Activated T-cell treated with anti-CD3 and anti-CD28 coated beads, Interleukin-2, amount 50 U/mL, for 4 hours (primary cell): ENCODE measurements at regions not wholly inside any gene's neighbourhood (a gene's known extent, or its start where the extent isn't known, plus 50 kb on each side); places are given as distances from the start of the nearest gene placed in this dataset.
"Not testable (repeated sequence)": the region's sequence is repeated elsewhere in the genome, so short reads cannot be mapped to it uniquely, and the experiment has no call there.

Experiments used
- ATAC-seq, 2 donors: fragments of 200-7000 bp; cut with Tn5 transposase; one replicate each; pipeline ENCODE4 v1.10.0; 2021
- DNase-seq: peaks from one replicate; pipeline ENCODE4 v3.0.0-alpha.2; 2020
- H3K27me3 Mint-ChIP-seq: one replicate; pipeline ENCODE4 v1.8.0; 2021; ENCODE audit warnings: low read depth, mixed read lengths
- H3K36me3 Mint-ChIP-seq: one replicate; pipeline ENCODE4 v1.8.0; 2022; ENCODE audit warnings: mixed read lengths; ENCODE audit not compliant: insufficient read depth
- H3K4me1 Mint-ChIP-seq: one replicate; pipeline ENCODE4 v1.8.0; 2021; ENCODE audit warnings: low read depth, mixed read lengths
- H3K4me3 Mint-ChIP-seq: one replicate; pipeline ENCODE4 v1.8.0; 2021; ENCODE audit warnings: mild to moderate bottlenecking, moderate library complexity, mixed read lengths
- H3K9me3 Mint-ChIP-seq: one replicate; pipeline ENCODE4 v1.8.0; 2021; ENCODE audit warnings: mixed read lengths

DNA sequence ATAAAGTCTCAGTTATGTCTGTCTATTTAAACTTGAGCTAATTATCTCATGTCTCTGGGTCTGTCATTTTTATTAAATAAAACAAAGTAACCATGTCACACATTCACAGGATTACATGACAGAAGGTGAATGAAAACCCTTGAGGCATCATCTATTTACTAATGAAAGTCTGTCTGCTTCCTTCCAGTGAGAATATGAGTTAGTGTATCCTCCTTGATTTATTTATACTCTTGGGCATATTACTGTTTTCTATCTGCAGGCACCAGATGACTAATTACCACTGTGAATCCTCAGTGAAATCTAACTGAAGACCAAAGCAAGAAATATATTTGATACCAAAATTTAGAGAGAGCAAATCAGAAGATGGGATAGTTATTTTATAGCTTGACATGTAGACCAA lies 163.7 kb downstream of the CDC14C start:
- H3K4me3 Mint-ChIP-seq, result no peak overlapping the region
- peaks cover 5% of the 10 kb centered on the region for H3K9me3 Mint-ChIP-seq

DNA sequence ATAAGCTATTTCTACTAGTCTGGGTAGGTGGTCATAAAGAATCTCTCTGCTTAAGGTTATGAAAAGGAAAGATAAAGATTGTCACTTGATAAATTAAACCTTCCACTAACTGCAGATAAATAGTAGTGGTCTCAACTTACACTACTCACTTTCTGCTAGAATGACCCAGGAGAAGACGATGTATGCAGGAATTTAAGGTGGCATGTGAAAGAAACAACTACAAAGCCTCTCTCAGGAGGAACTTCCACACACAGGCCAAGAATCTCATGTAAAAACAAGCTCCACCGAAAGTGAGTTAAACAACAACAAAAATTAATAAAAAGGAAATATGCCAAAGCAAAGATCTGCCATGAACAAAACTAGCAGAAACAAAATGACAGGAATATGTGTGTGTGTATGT lies 165.4 kb downstream of the CDC14C start:
- ATAC-seq (no peak), DNase-seq (no peak)
- Mint-ChIP-seq H3K27me3 (no peaks in the 10 kb centered on the region), H3K9me3 (peaks cover 5% of the 10 kb centered on the region), H3K36me3 (no peaks in the 10 kb centered on the region), H3K4me3 (no peak overlapping the region), H3K4me1 (no peaks in the 10 kb centered on the region)

More for the DNA sequence above, 163.7 kb downstream of the CDC14C start:
- no peak for DNase-seq
- Mint-ChIP-seq H3K36me3 (no peaks in the 10 kb centered on the region), H3K27me3 (no peaks in the 10 kb centered on the region), H3K4me1 (no peaks in the 10 kb centered on the region)
- no peak for ATAC-seq

DNA sequence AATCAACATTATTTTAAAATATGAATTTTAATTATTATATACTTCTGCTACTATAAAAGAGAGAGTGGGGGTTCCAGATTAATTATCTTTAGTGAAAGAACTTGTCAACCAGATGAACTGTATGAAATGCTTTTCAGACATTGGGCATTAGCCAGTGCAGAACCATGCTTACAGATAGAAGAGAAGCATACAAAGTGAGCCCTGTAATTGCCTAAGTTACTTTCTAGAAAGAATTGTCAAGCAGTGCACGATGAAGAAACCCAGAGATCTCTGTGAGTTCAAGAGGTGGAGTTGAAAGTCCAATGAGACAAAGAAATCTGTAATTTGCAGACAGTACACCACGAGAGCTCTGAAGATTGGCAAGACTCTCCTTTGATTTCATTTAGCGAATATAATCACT lies 166.7 kb downstream of the CDC14C start:
- Mint-ChIP-seq H3K36me3 (no peaks in the 10 kb centered on the region), H3K9me3 (peaks cover 9% of the 10 kb centered on the region), H3K27me3 (no peaks in the 10 kb centered on the region), H3K4me3 (no peak overlapping the region), H3K4me1 (no peaks in the 10 kb centered on the region)
- DNase-seq (no peak), ATAC-seq (no peak)

DNA sequence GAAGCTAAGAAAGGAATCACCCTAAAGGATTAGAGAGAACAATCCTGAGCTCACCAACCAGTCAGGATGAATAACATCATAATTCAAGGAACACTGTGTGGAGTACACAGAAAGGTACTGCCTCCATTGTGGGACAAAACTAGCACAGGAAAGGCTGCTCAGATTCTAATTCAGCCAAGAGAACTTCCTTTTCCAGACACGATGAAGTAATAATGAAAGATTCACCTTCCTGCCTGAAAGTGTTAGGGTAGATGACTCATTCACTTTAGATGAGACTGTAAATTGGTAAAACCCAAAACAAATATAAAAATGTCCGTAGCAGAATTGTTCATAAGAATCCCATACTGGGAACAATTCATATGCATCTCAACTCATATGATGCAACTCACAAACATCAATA lies 167.2 kb downstream of the CDC14C start:
- DNase-seq (no peak), ATAC-seq (no peak)
- H3K4me3 Mint-ChIP-seq, result no peak overlapping the region
- H3K36me3 Mint-ChIP-seq, result no peaks in the 10 kb centered on the region
- no peaks in the 10 kb centered on the region for H3K27me3 Mint-ChIP-seq
- no peaks in the 10 kb centered on the region for H3K4me1 Mint-ChIP-seq
- peaks cover 9% of the 10 kb centered on the region for H3K9me3 Mint-ChIP-seq

DNA sequence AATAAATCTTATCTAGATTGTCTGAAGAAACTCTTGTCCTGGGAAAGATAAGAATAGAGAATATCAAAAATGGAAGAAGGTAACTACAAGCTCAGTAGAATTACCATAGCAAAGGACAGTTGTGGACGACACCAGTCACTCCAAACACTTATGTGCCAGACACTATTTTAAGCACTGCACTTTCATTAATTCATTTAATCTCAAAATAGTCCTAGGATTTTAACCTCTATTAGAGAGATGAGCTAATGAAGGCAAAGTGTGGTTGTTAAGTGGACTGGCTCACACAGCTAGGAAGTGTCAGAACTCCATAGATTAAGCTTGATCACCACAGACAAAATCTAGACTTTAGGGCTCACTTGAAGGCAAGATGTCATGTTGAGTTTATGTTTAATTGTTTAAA lies 168.9 kb downstream of the CDC14C start:
- Mint-ChIP-seq H3K9me3 (peaks cover 6% of the 10 kb centered on the region), H3K4me1 (no peaks in the 10 kb centered on the region), H3K4me3 (no peak overlapping the region), H3K27me3 (no peaks in the 10 kb centered on the region), H3K36me3 (no peaks in the 10 kb centered on the region)
- ATAC-seq (no peak), DNase-seq (no peak)

DNA sequence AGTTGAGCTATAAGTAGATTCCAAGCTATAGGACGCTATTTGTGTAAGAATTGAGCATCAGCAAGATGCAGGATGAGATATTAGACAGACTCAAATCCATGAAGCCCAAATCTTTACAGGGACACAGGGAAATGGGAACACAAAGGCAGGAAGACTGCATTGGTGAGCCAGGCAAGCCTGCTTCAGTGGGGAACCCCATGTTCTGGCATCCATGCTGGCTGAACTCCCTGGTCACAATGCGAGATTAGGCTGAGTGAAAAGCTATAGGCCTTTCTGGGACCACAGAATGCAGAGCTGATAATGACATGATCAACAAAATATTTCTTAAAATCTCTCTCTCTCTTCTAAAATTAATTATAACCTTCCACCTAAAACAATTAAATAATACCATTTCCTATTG lies 170.5 kb downstream of the CDC14C start:
- H3K4me1 Mint-ChIP-seq, result no peaks in the 10 kb centered on the region
- peaks cover 8% of the 10 kb centered on the region for H3K9me3 Mint-ChIP-seq
- DNase-seq (no peak), ATAC-seq (no peak)
- H3K27me3 Mint-ChIP-seq, result no peaks in the 10 kb centered on the region
- no peaks in the 10 kb centered on the region for H3K36me3 Mint-ChIP-seq
- no peak overlapping the region for H3K4me3 Mint-ChIP-seq

DNA sequence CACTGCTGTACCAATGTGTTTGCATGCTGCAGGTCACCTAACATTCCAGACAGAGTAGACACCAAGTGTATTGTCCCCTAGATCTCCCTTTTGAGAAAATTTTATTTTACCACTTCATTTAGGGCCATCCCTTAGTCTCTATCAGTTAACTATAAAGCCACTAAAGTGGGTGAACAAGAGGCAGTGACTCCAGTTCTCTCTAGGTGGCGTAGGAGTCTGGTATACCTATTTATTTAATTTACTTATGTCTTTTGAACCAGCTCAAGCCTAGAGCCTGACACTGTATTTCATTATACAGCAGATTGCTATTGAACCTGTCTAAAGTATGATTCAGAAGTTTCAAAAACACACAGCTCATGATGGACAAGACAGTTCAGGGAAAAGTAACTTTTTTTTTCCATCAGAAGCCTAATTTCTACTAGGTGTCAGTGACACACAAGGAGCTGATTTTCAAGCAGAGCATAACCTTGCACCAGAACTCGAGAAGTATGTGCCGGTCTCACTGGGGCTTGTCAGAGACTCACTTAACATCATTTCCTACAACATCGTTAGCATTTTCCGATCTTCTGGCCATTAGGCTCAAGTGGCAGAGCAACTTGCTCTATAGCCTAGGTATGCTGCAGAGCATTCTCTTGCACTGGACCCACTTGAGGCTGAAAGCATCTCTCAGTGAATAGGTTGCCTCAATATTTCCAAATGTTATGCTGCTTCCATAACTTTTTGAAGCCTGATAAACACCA lies 175.4 kb downstream of the CDC14C start:
- no peaks in the 10 kb centered on the region for H3K4me1 Mint-ChIP-seq
- H3K4me3 Mint-ChIP-seq, result no peak overlapping the region
- no peak for DNase-seq
- no peaks in the 10 kb centered on the region for H3K36me3 Mint-ChIP-seq
- no peaks in the 10 kb centered on the region for H3K27me3 Mint-ChIP-seq
- ATAC-seq, result no peak
- H3K9me3 Mint-ChIP-seq, result peaks cover 8% of the 10 kb centered on the region

DNA sequence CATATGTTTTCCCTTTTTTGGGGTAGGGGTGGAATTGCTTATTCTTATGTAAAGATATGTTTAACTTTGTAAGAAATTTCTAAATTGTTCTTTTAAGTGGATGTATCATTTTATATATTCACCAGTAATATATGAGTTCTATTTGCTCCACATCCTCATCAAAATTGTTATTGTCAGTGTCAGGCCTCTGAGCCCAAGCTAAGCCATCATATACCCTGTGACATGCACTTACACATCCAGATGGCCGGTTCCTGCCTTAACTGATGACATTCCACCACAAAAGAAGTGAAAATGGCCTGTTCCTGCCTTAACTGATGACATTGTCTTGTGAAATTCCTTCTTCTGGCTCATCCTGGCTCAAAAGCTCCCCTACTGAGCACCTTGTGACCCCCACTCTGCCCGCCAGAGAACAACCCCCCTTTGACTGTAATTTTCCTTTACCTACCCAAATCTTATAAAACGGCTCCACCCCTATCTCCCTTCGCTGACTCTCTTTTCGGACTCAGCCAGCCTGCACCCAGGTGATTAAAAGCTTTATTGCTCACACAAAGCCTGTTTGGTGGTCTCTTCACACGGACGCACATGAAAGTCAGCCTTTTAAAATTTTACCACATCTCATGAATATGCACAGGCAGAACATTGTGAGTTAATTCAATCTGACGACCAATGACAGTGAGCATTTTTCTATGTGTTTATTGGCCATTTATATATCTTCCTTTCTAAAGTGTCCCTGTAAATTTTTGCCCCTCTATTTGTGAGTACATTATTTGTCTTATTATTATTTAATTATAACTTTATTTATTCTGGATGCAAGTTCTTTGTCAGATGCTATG lies 176.8 kb downstream of the CDC14C start:
- H3K9me3 Mint-ChIP-seq, DNase-seq, H3K36me3 Mint-ChIP-seq, H3K4me1 Mint-ChIP-seq, H3K27me3 Mint-ChIP-seq, H3K4me3 Mint-ChIP-seq, ATAC-seq: not testable (repeated sequence)

DNA sequence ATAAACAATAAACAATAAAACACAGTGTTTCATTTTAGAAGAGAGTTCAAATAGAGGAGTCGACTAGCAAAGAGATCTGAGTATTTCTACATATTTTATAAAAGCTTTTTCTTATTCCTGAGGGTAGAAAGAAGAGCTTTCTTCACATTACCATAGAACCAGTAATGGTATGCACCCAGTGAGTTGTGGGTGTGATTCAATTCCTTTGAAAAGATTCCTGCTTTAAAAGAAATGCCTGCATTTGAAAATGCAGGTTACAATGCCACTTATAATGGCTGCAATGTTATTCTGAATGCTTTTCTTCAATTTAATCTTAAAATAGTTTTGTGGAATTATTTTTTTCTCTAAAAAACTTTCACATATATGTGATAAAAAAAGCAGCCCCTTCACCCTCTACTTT lies 178.1 kb downstream of the CDC14C start:
- H3K4me3 Mint-ChIP-seq, result no peak overlapping the region
- ATAC-seq, result no peak
- H3K36me3 Mint-ChIP-seq, result no peaks in the 10 kb centered on the region
- H3K27me3 Mint-ChIP-seq, result no peaks in the 10 kb centered on the region
- peaks cover 3% of the 10 kb centered on the region for H3K9me3 Mint-ChIP-seq
- no peaks in the 10 kb centered on the region for H3K4me1 Mint-ChIP-seq
- DNase-seq, result no peak

DNA sequence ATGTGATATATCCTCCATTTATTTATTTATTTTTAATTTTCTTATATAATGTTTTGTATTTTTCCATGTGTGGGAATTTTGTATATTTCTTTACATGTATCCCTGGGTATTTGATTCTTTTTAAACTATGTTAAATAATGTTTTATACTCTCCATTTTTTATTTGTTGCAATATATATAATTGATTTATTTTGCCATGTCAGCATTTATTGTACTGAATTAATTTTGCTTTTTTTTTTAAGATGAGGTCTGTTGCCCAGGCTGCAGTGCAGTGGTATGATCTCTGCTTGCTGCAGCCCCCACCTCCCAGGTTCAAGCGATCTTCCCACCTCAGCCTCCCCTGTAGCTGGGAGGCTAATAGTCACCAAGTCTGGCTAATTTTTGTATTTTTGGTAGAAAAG lies 187.4 kb downstream of the CDC14C start:
- no peaks in the 10 kb centered on the region for H3K27me3 Mint-ChIP-seq
- H3K9me3 Mint-ChIP-seq, result peaks cover 8% of the 10 kb centered on the region
- no peaks in the 10 kb centered on the region for H3K36me3 Mint-ChIP-seq
- DNase-seq (no peak), ATAC-seq (no peak)
- no peak overlapping the region for H3K4me3 Mint-ChIP-seq
- no peaks in the 10 kb centered on the region for H3K4me1 Mint-ChIP-seq

DNA sequence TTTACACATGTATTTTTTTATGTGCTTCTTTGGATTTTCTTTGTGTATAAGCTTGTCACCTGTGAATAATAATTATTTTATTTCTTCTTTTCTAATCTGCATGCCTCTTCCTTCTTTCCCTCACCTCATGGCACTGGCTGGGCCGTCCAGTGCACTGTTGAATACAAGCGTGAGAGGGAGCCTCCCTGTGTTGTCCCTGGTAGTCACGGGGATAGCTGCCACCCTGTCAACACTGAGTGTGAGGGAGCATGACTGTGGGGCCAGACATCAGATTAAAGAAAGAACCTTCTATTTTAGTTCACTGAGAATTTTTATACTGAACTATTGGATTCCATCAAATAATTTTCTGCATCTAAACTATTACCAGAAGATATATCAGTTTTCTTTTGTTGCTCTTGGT lies 187.9 kb downstream of the CDC14C start:
- Mint-ChIP-seq H3K27me3 (no peaks in the 10 kb centered on the region), H3K9me3 (peaks cover 8% of the 10 kb centered on the region), H3K4me1 (no peaks in the 10 kb centered on the region), H3K36me3 (no peaks in the 10 kb centered on the region), H3K4me3 (no peak overlapping the region)
- DNase-seq, result no peak
- ATAC-seq, result no peak

DNA sequence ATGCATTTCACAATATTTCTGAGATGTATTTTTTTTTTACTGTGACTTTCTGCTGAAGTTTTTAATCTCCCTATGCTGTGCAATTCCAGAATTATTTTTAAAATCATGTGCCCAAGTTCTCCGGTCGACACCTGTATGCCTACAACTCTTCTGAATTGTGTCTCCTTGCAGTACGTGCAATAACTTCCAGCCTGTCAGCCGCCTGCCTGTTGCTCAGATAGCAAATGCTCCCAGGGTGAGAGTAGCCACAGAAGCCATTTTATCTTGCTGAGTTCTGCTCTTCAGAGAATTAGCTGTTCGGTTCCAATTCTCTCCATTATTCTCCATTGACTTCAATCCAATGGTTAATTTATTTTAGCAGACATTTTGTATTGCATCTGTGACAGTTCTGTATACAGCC lies 188.3 kb downstream of the CDC14C start:
- Mint-ChIP-seq H3K4me3 (no peak overlapping the region), H3K9me3 (peaks cover 8% of the 10 kb centered on the region), H3K27me3 (no peaks in the 10 kb centered on the region), H3K4me1 (no peaks in the 10 kb centered on the region), H3K36me3 (no peaks in the 10 kb centered on the region)
- ATAC-seq (no peak), DNase-seq (no peak)

DNA sequence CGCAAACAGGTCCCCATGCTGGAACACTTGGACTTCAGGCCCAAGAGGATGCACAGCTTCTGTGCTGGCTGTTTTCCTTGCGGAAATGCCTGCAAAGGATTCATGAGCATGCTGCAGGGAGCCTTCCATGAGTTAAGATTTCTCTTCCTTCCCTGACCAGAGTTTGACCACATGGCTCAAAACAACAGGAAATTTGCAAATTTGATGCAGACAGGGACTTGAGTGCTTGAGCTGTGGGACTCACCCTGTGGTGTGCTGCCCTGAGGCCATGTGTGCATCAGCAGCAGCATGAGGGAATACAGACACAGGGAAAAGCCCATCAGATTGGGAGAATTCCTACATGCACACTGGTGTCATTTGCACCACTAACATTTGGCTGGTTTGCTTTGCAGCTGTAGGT lies 195.4 kb downstream of the CDC14C start:
- Mint-ChIP-seq H3K27me3 (no peaks in the 10 kb centered on the region), H3K4me3 (no peak overlapping the region), H3K9me3 (peaks cover 5% of the 10 kb centered on the region), H3K36me3 (no peaks in the 10 kb centered on the region), H3K4me1 (no peaks in the 10 kb centered on the region)
- ATAC-seq, result no peak
- no peak for DNase-seq

DNA sequence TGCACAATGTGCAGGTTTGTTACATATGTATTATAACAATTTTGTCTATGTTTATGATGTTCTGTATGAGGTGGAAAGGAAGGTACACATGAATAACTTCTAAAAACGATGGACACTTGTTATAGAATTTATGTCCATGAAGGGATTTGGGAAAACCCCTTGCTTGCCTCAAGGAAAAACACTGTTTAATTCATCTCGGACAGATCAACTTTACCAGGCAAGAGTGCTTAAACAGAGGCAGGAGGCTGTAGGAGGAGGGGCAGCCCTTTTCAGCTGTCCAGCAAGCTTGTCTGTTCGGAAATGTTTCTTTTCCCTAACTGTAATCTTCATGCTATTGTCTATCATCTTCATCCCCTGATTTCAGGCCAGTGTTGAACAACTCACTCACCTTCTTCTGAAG lies 200.9 kb downstream of the CDC14C start:
- Mint-ChIP-seq H3K4me3 (no peak overlapping the region), H3K27me3 (no peaks in the 10 kb centered on the region), H3K36me3 (no peaks in the 10 kb centered on the region), H3K4me1 (no peaks in the 10 kb centered on the region), H3K9me3 (peaks cover 7% of the 10 kb centered on the region)
- DNase-seq, result no peak
- no peak for ATAC-seq

DNA sequence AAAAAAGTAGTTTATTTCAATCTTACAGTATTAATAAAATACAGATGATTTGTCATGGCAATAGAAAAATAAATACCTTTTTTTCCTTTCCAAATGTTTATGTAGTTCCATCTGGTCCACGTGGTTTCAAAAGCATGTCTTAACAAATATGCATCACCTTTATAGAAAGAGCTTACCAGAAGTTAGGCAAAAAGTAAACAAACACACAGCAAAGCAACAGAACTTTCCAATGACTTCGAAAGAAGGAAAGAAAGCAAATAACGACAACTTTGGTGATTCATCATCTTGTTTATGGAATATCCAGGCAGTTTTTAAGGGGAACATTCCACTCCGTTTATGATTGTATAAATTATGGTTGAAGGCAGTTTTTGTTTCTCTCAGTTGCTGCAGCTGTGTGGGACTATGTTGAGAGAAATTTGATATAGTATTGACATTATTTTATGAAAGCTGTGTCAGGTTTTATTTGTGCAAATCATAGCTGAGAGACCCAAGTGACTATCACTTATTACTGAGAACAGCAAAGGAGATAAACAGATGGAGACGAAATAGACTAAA lies 203.1 kb downstream of the CDC14C start:
- Mint-ChIP-seq H3K36me3 (no peaks in the 10 kb centered on the region), H3K9me3 (peaks cover 4% of the 10 kb centered on the region), H3K4me1 (no peaks in the 10 kb centered on the region), H3K4me3 (no peak overlapping the region), H3K27me3 (no peaks in the 10 kb centered on the region)
- ATAC-seq (no peak), DNase-seq (no peak)
